Keratinocyte (primary cell): ENCODE measurements at regions not wholly inside any gene's neighbourhood (a gene's known extent, or its start where the extent isn't known, plus 50 kb on each side); places are given as distances from the start of the nearest gene placed in this dataset.

ENCODE experiments used
- DNase-seq: peaks from one replicate; pipeline ENCODE4 v3.0.0-alpha.2; 2011; ENCODE audit warnings: low read depth, missing footprints, low spot score
- FAIRE-seq: peaks from 2 replicates; lab custom pipeline; 2011; peaks lifted over from hg19 to GRCh38; lab: Jason Lieb, UNC
- H2AFZ ChIP-seq: 2 replicates; pipeline ENCODE4 v1.6.0; 2012; ENCODE audit warnings: low read length, control low read depth, inconsistent platforms; ENCODE audit not compliant: control insufficient read depth
- H3K27ac ChIP-seq: 2 replicates; pipeline ENCODE4 v1.5.1; 2011; ENCODE audit warnings: low read length; ENCODE audit not compliant: control insufficient read depth, insufficient read depth
- H3K27me3 ChIP-seq: 3 replicates; pipeline ENCODE4 v1.6.0; 2011; ENCODE audit warnings: low read length; ENCODE audit not compliant: control insufficient read depth, insufficient read depth; ENCODE audit errors: extremely low read depth
- H3K36me3 ChIP-seq, 2 experiments: 2 replicates in 1 of 2; 3 replicates in 1 of 2; pipeline ENCODE4 v1.5.1; 2011; ENCODE audit warnings: low read length in 2 of 2, mild to moderate bottlenecking in 1 of 2; ENCODE audit not compliant: control insufficient read depth in 2 of 2, insufficient read depth in 2 of 2; ENCODE audit errors: extremely low read depth in 1 of 2
- H3K4me1 ChIP-seq: 3 replicates; pipeline ENCODE4 v1.5.1; 2011; ENCODE audit warnings: low read length; ENCODE audit not compliant: control insufficient read depth, insufficient read depth; ENCODE audit errors: extremely low read depth
- H3K4me2 ChIP-seq: 3 replicates; pipeline ENCODE4 v1.6.0; 2011; ENCODE audit warnings: low read depth, low read length; ENCODE audit not compliant: control insufficient read depth, insufficient read depth; ENCODE audit errors: extremely low read depth
- H3K4me3 ChIP-seq, 3 experiments: fragments of 200-600 bp in 1 of 3; sonication (generic) in 1 of 3; 2 replicates in 2 of 3; 3 replicates in 1 of 3; pipeline ENCODE4 v1.5.1; 2011 to 2016; ENCODE audit warnings: low read length in 3 of 3, mild to moderate bottlenecking in 3 of 3, control low read depth in 2 of 3, inconsistent platforms in 1 of 3, low read depth in 1 of 3, mixed read lengths in 1 of 3, mixed run types in 1 of 3, moderate library complexity in 1 of 3; ENCODE audit not compliant: control insufficient read depth in 2 of 3, insufficient read depth in 2 of 3; ENCODE audit errors: extremely low read depth in 1 of 3
- H3K79me2 ChIP-seq: 2 replicates; pipeline ENCODE4 v1.6.0; 2012; ENCODE audit warnings: low read length; ENCODE audit not compliant: control insufficient read depth, insufficient read depth
- H3K9ac ChIP-seq: 3 replicates; pipeline ENCODE4 v1.6.0; 2011; ENCODE audit warnings: low read length; ENCODE audit not compliant: control insufficient read depth, insufficient read depth; ENCODE audit errors: extremely low read depth
- H3K9me1 ChIP-seq: 3 replicates; pipeline ENCODE4 v1.6.0; 2011; ENCODE audit warnings: low read length; ENCODE audit not compliant: control insufficient read depth, insufficient read depth; ENCODE audit errors: extremely low read depth
- H3K9me3 ChIP-seq: 2 replicates; pipeline ENCODE4 v1.5.1; 2012; ENCODE audit warnings: low read depth, low read length; ENCODE audit not compliant: control insufficient read depth
- H4K20me1 ChIP-seq: 3 replicates; pipeline ENCODE4 v1.6.0; 2011; ENCODE audit warnings: low read length; ENCODE audit not compliant: control insufficient read depth, insufficient read depth; ENCODE audit errors: extremely low read depth
- EZH2 ChIP-seq: IDR thresholded peaks from one replicate; pipeline ENCODE4 v1.6.1; 2012; ENCODE audit warnings: inconsistent platforms, mild to moderate bottlenecking, low read length, moderate library complexity
- dilution Hi-C: fragments of 300-500 bp; cut with MboI; formaldehyde crosslinking; loops from one replicate; pipeline ENCODE4 v1.7.0; 2020; ENCODE audit warnings: low sequenced_read_pairs; ENCODE audit not compliant: extremely low pct_ligation_motif_present
- TF ChIP-seq, protein P1 (sequence below), 3 experiments: IDR thresholded peaks in 1 of 3; conservative IDR thresholded peaks in 1 of 3; optimal IDR thresholded peaks in 1 of 3; 2 replicates in 2 of 3; 3 replicates in 1 of 3; pipeline versions ENCODE3 to v1.5.1; 2011; ENCODE audit warnings: low read length in 3 of 3, mild to moderate bottlenecking in 3 of 3, moderate library complexity in 2 of 3, control low read depth in 1 of 3, inconsistent platforms in 1 of 3; ENCODE audit not compliant: insufficient read depth in 2 of 3; ENCODE audit errors: extremely low read depth in 1 of 3

DNA sequence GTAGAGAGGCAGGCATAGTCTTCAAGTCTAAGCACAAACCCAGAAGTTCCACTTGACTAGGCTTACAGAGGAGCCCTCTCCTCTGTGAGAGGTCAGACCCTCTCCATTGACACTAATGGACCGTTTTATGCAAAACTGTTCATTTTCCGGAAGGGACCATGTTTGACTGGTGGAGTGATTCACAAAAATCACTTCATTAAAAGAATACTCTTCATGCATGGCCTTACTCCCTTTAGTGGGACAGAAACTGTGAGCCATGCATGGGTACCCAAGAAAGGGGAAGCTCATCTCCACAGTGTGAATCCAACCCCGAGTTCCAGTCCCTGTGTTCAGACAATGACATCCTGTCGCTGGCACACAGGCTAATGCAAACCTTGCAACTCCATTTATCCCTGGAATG lies 63.2 kb downstream of the OLIG3 start:
- H3K4me2 ChIP-seq, result no peak overlapping the region
- H3K9me3 ChIP-seq, result no peaks in the 10 kb centered on the region
- no peak for FAIRE-seq
- no peaks in the 10 kb centered on the region for H3K27me3 ChIP-seq
- no peaks in the 10 kb centered on the region for H3K36me3 ChIP-seq
- H3K9ac ChIP-seq, result no peak overlapping the region
- H3K27ac ChIP-seq, result no peak overlapping the region
- dilution Hi-C loops, result no loop called here
- H3K4me3 ChIP-seq, result no peak overlapping the region
- H3K4me1 ChIP-seq, result no peaks in the 10 kb centered on the region
- no peaks in the 10 kb centered on the region for H3K79me2 ChIP-seq
- H2AFZ ChIP-seq, result no peak overlapping the region
- no peak for TF ChIP-seq EZH2
- DNase-seq, result no peak
- H4K20me1 ChIP-seq, result no peaks in the 10 kb centered on the region
- no peaks in the 10 kb centered on the region for H3K9me1 ChIP-seq

DNA sequence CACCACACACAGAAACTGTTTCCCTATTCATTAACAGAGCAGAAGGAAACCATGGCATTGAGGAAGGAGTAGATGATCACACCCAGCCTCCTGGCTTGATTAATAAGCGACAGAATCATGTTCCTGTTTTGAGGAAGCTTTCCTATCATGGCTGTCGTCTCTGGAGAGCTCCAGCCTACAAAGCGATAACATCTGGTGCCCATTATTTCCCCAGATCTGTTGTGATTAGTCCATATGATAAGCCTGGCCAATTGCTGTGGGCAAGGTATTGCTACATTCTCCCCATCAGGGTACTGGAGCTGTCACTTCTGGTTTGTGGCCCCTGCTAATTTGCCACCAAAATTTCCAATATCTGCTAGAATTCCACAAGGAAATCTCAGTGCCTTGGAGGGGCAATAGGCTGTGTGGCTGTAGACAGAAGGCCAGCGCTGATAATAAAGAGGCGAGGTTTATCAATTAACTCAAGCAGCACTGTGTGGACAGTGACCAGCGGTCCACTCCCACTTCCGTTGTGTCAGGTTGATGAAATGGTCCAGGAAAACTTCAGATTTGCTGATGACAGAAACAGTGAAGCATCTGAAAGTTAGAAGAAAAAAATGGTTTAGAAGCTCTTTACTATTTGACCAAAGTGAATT lies 66.4 kb downstream of the OLIG3 start:
- Histone ChIP-seq H3K4me3 (no peak overlapping the region), H3K9me1 (no peaks in the 10 kb centered on the region), H3K36me3 (no peaks in the 10 kb centered on the region), H3K27me3 (no peaks in the 10 kb centered on the region), H3K9me3 (no peaks in the 10 kb centered on the region), H3K27ac (no peak overlapping the region), H3K79me2 (no peaks in the 10 kb centered on the region), H2AFZ (no peak overlapping the region), H3K4me1 (no peaks in the 10 kb centered on the region), H3K4me2 (no peak overlapping the region), H3K9ac (no peak overlapping the region), H4K20me1 (no peaks in the 10 kb centered on the region)
- TF ChIP-seq, protein P1, sequence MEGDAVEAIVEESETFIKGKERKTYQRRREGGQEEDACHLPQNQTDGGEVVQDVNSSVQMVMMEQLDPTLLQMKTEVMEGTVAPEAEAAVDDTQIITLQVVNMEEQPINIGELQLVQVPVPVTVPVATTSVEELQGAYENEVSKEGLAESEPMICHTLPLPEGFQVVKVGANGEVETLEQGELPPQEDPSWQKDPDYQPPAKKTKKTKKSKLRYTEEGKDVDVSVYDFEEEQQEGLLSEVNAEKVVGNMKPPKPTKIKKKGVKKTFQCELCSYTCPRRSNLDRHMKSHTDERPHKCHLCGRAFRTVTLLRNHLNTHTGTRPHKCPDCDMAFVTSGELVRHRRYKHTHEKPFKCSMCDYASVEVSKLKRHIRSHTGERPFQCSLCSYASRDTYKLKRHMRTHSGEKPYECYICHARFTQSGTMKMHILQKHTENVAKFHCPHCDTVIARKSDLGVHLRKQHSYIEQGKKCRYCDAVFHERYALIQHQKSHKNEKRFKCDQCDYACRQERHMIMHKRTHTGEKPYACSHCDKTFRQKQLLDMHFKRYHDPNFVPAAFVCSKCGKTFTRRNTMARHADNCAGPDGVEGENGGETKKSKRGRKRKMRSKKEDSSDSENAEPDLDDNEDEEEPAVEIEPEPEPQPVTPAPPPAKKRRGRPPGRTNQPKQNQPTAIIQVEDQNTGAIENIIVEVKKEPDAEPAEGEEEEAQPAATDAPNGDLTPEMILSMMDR (optimal IDR thresholded peaks at IDR 0.05 in 1 of 3, IDR thresholded peaks at IDR 0.05 in 1 of 3, conservative IDR thresholded peaks at IDR 0.05 in 1 of 3; ENCODE audit: extremely low read depth in 1 of 3, insufficient read depth in 2 of 3, low read length in 3 of 3), result no peak
- no peak for TF ChIP-seq EZH2
- FAIRE-seq (no peak), DNase-seq (no peak)
- dilution Hi-C loops, result no loop called here
